Activated T-helper 2 cell treated with anti-CD3 and anti-CD28 coated beads, Interferon-gamma antibody, Interleukin-2, Interleukin-4, amounts not matched to agents 10 μg/mL and 5 μg/mL and 100 μg/mL, durations not matched to agents 14 hours and 24 hours and 36 hours (primary cell): ENCODE measurements at regions not wholly inside any gene's neighbourhood (a gene's known extent, or its start where the extent isn't known, plus 50 kb on each side); places are given as distances from the start of the nearest gene placed in this dataset.
A peak's percentile ranks its signal among the peaks of the same experiment; 100 is the strongest.
"Not testable (repeated sequence)": the region's sequence is repeated elsewhere in the genome, so short reads cannot be mapped to it uniquely, and the experiment has no call there.

Source experiments
- DNase-seq: peaks from one replicate; pipeline ENCODE4 v3.0.0; 2021; ENCODE audit warnings: low spot score
- H3K27ac Mint-ChIP-seq: one replicate; pipeline ENCODE4 v1.8.0; 2021; ENCODE audit warnings: mixed read lengths
- H3K27me3 Mint-ChIP-seq: one replicate; pipeline ENCODE4 v1.8.0; 2021; ENCODE audit warnings: low read depth, mixed read lengths
- H3K36me3 Mint-ChIP-seq: one replicate; pipeline ENCODE4 v1.8.0; 2021; ENCODE audit warnings: low read depth, mixed read lengths
- H3K4me1 Mint-ChIP-seq: one replicate; pipeline ENCODE4 v1.8.0; 2021; ENCODE audit warnings: low read depth, mixed read lengths
- H3K4me3 Mint-ChIP-seq: one replicate; pipeline ENCODE4 v1.8.0; 2021; ENCODE audit warnings: low read depth, mild to moderate bottlenecking, moderate library complexity, mixed read lengths
- H3K9me3 Mint-ChIP-seq: one replicate; pipeline ENCODE4 v1.8.0; 2021; ENCODE audit warnings: mixed read lengths
- intact Hi-C: fragments of 100-400 bp; cut with micrococcal nuclease; formaldehyde crosslinking; loops from one replicate; pipeline ENCODE4 v1.15.1; 2023

- Mint-ChIP-seq H3K9me3 (peaks cover 23% of the 10 kb centered on the region), H3K4me3 (no peak overlapping the region), H3K27me3 (no peaks in the 10 kb centered on the region), H3K4me1 (peaks cover 33% of the 10 kb centered on the region), H3K27ac (no peak overlapping the region), H3K36me3 (peaks cover 32% of the 10 kb centered on the region)
- intact Hi-C loops, result no loop called here
- no peak for DNase-seq
These were observed 126.4 kb upstream of the SAMSN1 start for GRCh38 chr21:14672466-14672865.

GRCh38 chr21:14670409-14670808 is 124.3 kb upstream of the SAMSN1 start:
- Mint-ChIP-seq H3K27me3 (no peaks in the 10 kb centered on the region), H3K36me3 (peaks cover 20% of the 10 kb centered on the region), H3K27ac (no peak overlapping the region), H3K9me3 (peaks cover 29% of the 10 kb centered on the region), H3K4me1 (peaks cover 15% of the 10 kb centered on the region), H3K4me3 (no peak overlapping the region)
- no peak for DNase-seq
- intact Hi-C loops, result no loop called here

- intact Hi-C loops, DNase-seq: not testable (repeated sequence)
- peaks cover 34% of the 10 kb centered on the region for H3K9me3 Mint-ChIP-seq
These were observed 123.0 kb upstream of the SAMSN1 start for GRCh38 chr21:14669092-14669491.

DNA sequence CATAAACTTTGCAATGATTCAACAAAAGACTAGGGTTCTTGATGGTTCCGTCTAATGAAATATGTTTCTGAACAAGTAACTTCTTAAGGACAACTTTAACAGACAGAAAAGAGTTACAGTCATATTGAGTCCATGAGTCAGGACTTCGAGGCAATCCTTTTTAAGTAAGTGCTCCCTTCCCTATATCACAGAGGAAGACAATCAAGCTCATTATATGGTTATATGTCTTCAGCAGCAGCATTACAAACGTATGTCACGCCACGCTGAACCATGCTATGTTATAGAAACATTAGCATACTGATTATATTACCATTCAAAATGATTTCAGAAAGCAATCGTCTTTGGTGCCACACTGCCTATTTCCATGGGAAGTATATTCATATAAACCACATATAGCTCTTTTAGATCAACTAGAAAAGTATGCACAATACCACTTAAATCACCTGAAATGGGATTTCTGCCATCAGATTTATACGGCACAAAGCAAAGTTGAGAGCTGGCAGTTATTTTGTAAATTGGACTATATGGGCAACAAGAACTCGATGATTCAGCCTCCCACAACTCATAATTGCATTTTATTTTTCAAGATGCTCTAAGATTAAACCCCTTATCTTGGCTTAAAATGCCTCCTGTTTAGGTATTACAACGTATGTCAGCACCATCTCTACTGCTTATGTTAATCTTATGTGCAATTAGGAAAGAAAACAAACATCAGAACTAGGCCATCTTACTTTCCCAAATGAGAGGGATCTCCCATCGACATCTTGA is 111.3 kb upstream of the SAMSN1 start:
- peaks cover 7% of the 10 kb centered on the region for H3K4me1 Mint-ChIP-seq
- H3K9me3 Mint-ChIP-seq, result peaks cover 8% of the 10 kb centered on the region
- H3K4me3 Mint-ChIP-seq, result no peak overlapping the region
- H3K27ac Mint-ChIP-seq, result no peak overlapping the region
- intact Hi-C loops, result no loop called here
- H3K27me3 Mint-ChIP-seq, result peaks cover 3% of the 10 kb centered on the region
- peaks cover 3% of the 10 kb centered on the region for H3K36me3 Mint-ChIP-seq
- no peak for DNase-seq

More at GRCh38 chr21:14669092-14669491, 123.0 kb upstream of the SAMSN1 start:
- H3K27me3 Mint-ChIP-seq, H3K27ac Mint-ChIP-seq, H3K4me3 Mint-ChIP-seq: not testable (repeated sequence)
- Mint-ChIP-seq H3K36me3 (peaks cover 20% of the 10 kb centered on the region), H3K4me1 (peaks cover 10% of the 10 kb centered on the region)

DNA sequence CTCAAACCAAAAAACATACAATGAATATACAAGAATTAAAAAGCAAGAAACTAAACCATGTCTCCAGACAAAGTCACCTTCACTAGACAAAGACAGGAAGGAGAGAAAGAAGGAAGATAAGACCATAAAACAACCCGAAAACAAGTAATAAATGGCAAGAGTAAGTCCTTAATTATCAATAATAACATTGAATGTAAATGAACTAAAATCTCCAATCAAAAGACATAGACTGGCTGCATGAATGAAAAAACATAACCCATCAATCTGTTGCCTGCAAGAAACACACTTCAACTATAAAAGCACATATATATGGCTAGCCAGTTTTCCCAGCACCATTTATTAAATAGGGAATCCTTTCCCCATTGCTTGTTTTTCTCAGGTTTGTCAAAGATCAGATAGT is 100.8 kb upstream of the SAMSN1 start:
- no peak for DNase-seq
- intact Hi-C loops, result no loop called here
- no peaks in the 10 kb centered on the region for H3K4me1 Mint-ChIP-seq
- no peaks in the 10 kb centered on the region for H3K27me3 Mint-ChIP-seq
- no peak overlapping the region for H3K4me3 Mint-ChIP-seq
- peaks cover 21% of the 10 kb centered on the region for H3K36me3 Mint-ChIP-seq
- peaks cover 41% of the 10 kb centered on the region for H3K9me3 Mint-ChIP-seq
- no peak overlapping the region for H3K27ac Mint-ChIP-seq

GRCh38 chr21:14645702-14646101 is 99.6 kb upstream of the SAMSN1 start:
- H3K36me3 Mint-ChIP-seq, result peaks cover 18% of the 10 kb centered on the region
- no peak overlapping the region for H3K4me3 Mint-ChIP-seq
- intact Hi-C loops, result no loop called here
- H3K27ac Mint-ChIP-seq, result no peak overlapping the region
- peaks cover 37% of the 10 kb centered on the region for H3K9me3 Mint-ChIP-seq
- no peaks in the 10 kb centered on the region for H3K27me3 Mint-ChIP-seq
- DNase-seq, result no peak
- no peaks in the 10 kb centered on the region for H3K4me1 Mint-ChIP-seq

- H3K27ac Mint-ChIP-seq, result no peak overlapping the region
- DNase-seq, result no peak
- no peaks in the 10 kb centered on the region for H3K36me3 Mint-ChIP-seq
- H3K4me3 Mint-ChIP-seq, result no peak overlapping the region
- H3K27me3 Mint-ChIP-seq, result no peaks in the 10 kb centered on the region
- peaks cover 10% of the 10 kb centered on the region for H3K9me3 Mint-ChIP-seq
- intact Hi-C loops, result loop anchor here (5.0 kb wide), 2 partner anchors 45 to 105 kb away; no protein-coding TSS in a partner anchor
- H3K4me1 Mint-ChIP-seq, result peaks cover 23% of the 10 kb centered on the region
These were observed 86.2 kb upstream of the SAMSN1 start for GRCh38 chr21:14632359-14632758.

DNA sequence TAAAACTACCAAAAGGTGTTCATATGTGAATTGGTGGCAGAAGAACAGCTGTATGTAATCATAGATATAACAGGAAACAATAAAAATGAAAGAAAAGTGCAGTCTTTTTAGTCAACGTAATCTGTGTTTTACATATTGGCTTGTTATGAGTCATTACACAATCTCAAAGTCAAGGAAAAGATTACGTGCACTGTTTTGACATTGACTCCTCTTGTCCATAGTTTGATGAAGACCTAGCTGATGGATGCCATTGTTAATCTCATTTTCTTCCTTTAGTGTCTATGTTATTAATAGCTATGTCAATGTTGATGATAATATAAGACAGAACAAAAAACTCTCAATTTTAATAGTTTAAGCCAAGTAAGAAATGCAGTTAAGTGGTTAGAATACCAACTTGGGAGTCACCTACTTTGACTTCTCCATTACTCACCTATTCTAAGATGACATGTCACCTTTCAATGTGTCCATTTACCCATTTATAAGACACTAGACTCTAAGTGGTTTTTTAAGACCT is 84.5 kb upstream of the SAMSN1 start:
- Mint-ChIP-seq H3K27ac (peak overlapping the region; percentile 62), H3K9me3 (peaks cover 15% of the 10 kb centered on the region), H3K4me3 (no peak overlapping the region), H3K27me3 (no peaks in the 10 kb centered on the region), H3K4me1 (peaks cover 24% of the 10 kb centered on the region), H3K36me3 (peaks cover 2% of the 10 kb centered on the region)
- intact Hi-C loops, result loop anchor here (1.0 to 5.0 kb wide), 6 partner anchors 10 to 107 kb away; no protein-coding TSS in a partner anchor
- no peak for DNase-seq

GRCh38 chr21:14629461-14629860 is 83.3 kb upstream of the SAMSN1 start:
- DNase-seq, result no peak
- Mint-ChIP-seq H3K27me3 (no peaks in the 10 kb centered on the region), H3K4me1 (peaks cover 24% of the 10 kb centered on the region), H3K9me3 (peaks cover 18% of the 10 kb centered on the region), H3K27ac (no peak overlapping the region), H3K4me3 (no peak overlapping the region), H3K36me3 (peaks cover 3% of the 10 kb centered on the region)
- intact Hi-C loops, result no loop called here

DNA sequence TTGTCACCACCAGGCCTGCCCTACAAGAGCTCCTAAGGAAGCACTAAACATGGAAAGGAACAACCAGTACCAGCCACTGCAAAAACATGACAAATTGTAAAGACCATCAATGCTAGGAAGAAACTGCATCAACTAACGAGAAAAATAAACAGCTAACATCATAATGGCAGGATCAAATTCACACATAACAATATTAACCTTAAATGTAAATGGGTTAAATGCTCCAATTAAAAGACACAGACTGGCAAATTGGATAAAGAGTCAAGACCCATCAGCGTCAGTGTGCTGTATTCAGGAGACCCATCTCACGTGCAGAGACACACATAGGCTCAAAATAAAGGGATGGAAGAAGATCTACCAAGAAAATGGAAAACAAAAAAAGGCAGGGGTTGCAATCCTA is 77.0 kb upstream of the SAMSN1 start:
- H3K4me3 Mint-ChIP-seq, DNase-seq, intact Hi-C loops, H3K27me3 Mint-ChIP-seq, H3K27ac Mint-ChIP-seq: not testable (repeated sequence)
- Mint-ChIP-seq H3K36me3 (peaks cover 39% of the 10 kb centered on the region), H3K9me3 (peaks cover 57% of the 10 kb centered on the region), H3K4me1 (peaks cover 13% of the 10 kb centered on the region)

DNA sequence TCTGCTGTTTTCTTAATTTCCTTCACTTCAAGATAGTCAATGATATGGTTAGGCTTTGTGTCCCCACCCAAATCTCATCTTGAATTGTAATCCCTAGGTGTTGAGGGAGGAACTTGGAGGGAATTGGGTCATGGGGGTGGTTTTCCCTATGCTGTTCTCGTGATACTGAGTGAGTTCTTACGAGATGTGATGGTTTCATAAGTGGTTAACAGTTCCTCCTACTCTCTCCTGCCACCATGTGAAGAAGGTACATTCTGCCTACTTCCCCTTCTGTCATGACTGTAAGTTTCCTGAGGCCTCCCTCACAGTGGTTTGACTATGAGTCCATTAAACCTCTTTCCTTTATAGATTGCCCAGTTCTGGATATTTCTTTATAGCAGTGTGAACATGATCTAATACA is 74.0 kb upstream of the SAMSN1 start:
- Mint-ChIP-seq H3K4me1 (peaks cover 22% of the 10 kb centered on the region), H3K27me3 (no peaks in the 10 kb centered on the region), H3K4me3 (no peak overlapping the region), H3K36me3 (peaks cover 48% of the 10 kb centered on the region), H3K9me3 (peaks cover 52% of the 10 kb centered on the region), H3K27ac (peak overlapping the region; percentile 72)
- DNase-seq, result no peak
- intact Hi-C loops, result loop anchor here (1.0 kb wide), 1 partner anchor 10 kb away; no protein-coding TSS in a partner anchor

- H3K36me3 Mint-ChIP-seq, result peaks cover 36% of the 10 kb centered on the region
- no peaks in the 10 kb centered on the region for H3K27me3 Mint-ChIP-seq
- intact Hi-C loops, result loop anchor here (2.0 kb wide), 1 partner anchor 69 kb away; no protein-coding TSS in a partner anchor
- peaks cover 40% of the 10 kb centered on the region for H3K9me3 Mint-ChIP-seq
- H3K4me3 Mint-ChIP-seq, result no peak overlapping the region
- H3K4me1 Mint-ChIP-seq, result peaks cover 25% of the 10 kb centered on the region
- no peak for DNase-seq
- H3K27ac Mint-ChIP-seq, result no peak overlapping the region
These were observed 71.8 kb upstream of the SAMSN1 start for GRCh38 chr21:14617871-14618270.

DNA sequence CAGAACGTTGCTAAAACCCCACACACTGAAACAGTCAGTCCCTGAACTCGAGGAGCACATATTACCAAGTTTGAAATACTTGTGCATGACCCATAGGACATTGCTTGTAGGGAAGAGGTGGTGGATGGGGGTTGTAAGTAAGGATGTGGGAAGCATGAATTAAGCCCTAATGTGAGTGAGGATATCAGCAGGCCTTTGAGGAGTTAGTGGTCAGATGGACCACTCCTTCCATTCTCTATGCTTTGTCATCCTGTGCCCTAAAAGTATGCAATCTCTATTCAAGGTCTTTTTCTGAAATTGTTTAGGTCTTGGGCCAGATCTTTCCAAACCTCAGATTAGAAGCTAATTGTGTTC is 70.9 kb upstream of the SAMSN1 start:
- no peak for DNase-seq
- intact Hi-C loops, result loop anchor here (2.0 kb wide), 1 partner anchor 68 kb away; no protein-coding TSS in a partner anchor
- peaks cover 34% of the 10 kb centered on the region for H3K9me3 Mint-ChIP-seq
- no peak overlapping the region for H3K27ac Mint-ChIP-seq
- H3K4me1 Mint-ChIP-seq, result peaks cover 27% of the 10 kb centered on the region
- no peaks in the 10 kb centered on the region for H3K27me3 Mint-ChIP-seq
- H3K36me3 Mint-ChIP-seq, result peaks cover 31% of the 10 kb centered on the region
- no peak overlapping the region for H3K4me3 Mint-ChIP-seq
